HCT116 (cell line): ENCODE measurements at regions not wholly inside any gene's neighbourhood (a gene's known extent, or its start where the extent isn't known, plus 50 kb on each side); places are given as distances from the start of the nearest gene placed in this dataset.

ENCODE experiments used
- ATAC-seq: fragments of 200-7000 bp; cut with Tn5 transposase; 2 replicates; pipeline ENCODE4 v1.9.1; 2020; ENCODE audit warnings: mild to moderate bottlenecking, moderate library complexity
- BruUV-seq: library from RNA; stranded (reverse); fragments of 400-500 nt; replicated peaks from 2 replicates; lab custom pipeline; 2021; lab: Mats Ljungman, UMichigan
- CTCF ChIA-PET: fragments of 300-600 bp; sonication (Branson Sonifier 250); formaldehyde crosslinking; loops from one replicate; lab custom pipeline; 2021; ENCODE audit warnings: antibody characterized with exemption; lab: Charles Lee
- POLR2A ChIA-PET: fragments of 300-600, 350-600 bp; sonication (Branson Sonifier 250); formaldehyde crosslinking; loops from one replicate; lab custom pipeline; 2021; ENCODE audit warnings: antibody characterized with exemption; lab: Charles Lee
- RAD21 ChIA-PET, 2 experiments: fragments of 300-600 bp; sonication (Branson Sonifier 250); formaldehyde crosslinking; loops; one replicate each; lab custom pipeline; 2023; ENCODE audit warnings: low total read pairs in 2 of 2; ENCODE audit not compliant: uncharacterized antibody in 2 of 2, unreplicated experiment in 2 of 2, low non-redundant PET in 1 of 2; lab: Charles Lee
- DNase-seq: peaks from one replicate; pipeline ENCODE4 v3.0.0-alpha.2; 2010; ENCODE audit warnings: low read depth, low spot score
- H2AFZ ChIP-seq: fragments of 200-600 bp; shearing (Covaris generic), sonication (generic); 2 replicates; pipeline ENCODE4 v1.6.1; 2017; ENCODE audit warnings: low read depth, mixed run types, mixed read lengths, antibody characterized with exemption, low read length; ENCODE audit not compliant: poor library complexity, severe bottlenecking
- H3K27ac ChIP-seq: 2 replicates; pipeline ENCODE4 v1.5.1; 2012; ENCODE audit warnings: low read depth, low read length
- H3K27me3 ChIP-seq: fragments of 200-600 bp; sonication (generic); 2 replicates; pipeline ENCODE4 v1.6.1; 2016; ENCODE audit warnings: mixed run types, low read length, mixed read lengths; ENCODE audit not compliant: insufficient read depth
- H3K36me3 ChIP-seq, 2 experiments: fragments of 200-500 bp in 1 of 2; fragments of 200-600 bp in 1 of 2; sonication (Bioruptor generic) in 1 of 2; sonication (generic) in 1 of 2; 2 replicates each; pipeline versions ENCODE4 v1.5.1 to v1.6.1; 2014 to 2016; ENCODE audit warnings: low read length in 2 of 2, inconsistent platforms in 1 of 2, mixed read lengths in 1 of 2, mixed run types in 1 of 2; ENCODE audit not compliant: insufficient read depth in 2 of 2, control insufficient read depth in 1 of 2
- H3K4me1 ChIP-seq, 2 experiments: fragments of 200-600 bp in 1 of 2; sonication (generic) in 1 of 2; 2 replicates each; pipeline versions ENCODE4 v1.5.1 to v1.6.1; 2012 to 2017; ENCODE audit warnings: low read length in 2 of 2, inconsistent platforms in 1 of 2, mild to moderate bottlenecking in 1 of 2, mixed read lengths in 1 of 2, mixed run types in 1 of 2, moderate library complexity in 1 of 2; ENCODE audit not compliant: insufficient read depth in 2 of 2, control insufficient read depth in 1 of 2
- H3K4me2 ChIP-seq: fragments of 200-600 bp; sonication (generic); 2 replicates; pipeline ENCODE4 v1.6.1; 2017; ENCODE audit warnings: mixed run types, low read length, mixed read lengths
- H3K4me3 ChIP-seq, 2 experiments: fragments of 200-600 bp in 1 of 2; sonication (generic) in 1 of 2; replicated peaks in 1 of 2; 2 replicates each; pipeline ENCODE4 v1.5.1; 2011 to 2016; ENCODE audit warnings: low read length in 2 of 2, control low read depth in 1 of 2, low read depth in 1 of 2, mild to moderate bottlenecking in 1 of 2, mixed read lengths in 1 of 2, mixed run types in 1 of 2
- H3K79me2 ChIP-seq: fragments of 200-600 bp; sonication (generic); 2 replicates; pipeline ENCODE4 v1.6.1; 2017; ENCODE audit warnings: mild to moderate bottlenecking, mixed run types, low read length, moderate library complexity, mixed read lengths; ENCODE audit not compliant: insufficient read depth
- H3K9ac ChIP-seq: fragments of 200-600 bp; sonication (generic); 2 replicates; pipeline ENCODE4 v1.6.1; 2016; ENCODE audit warnings: low read length, mixed read lengths
- H3K9me2 ChIP-seq: fragments of 200-600 bp; sonication (generic), shearing (Covaris generic); 2 replicates; pipeline ENCODE4 v1.6.1; 2017; ENCODE audit warnings: mixed run types, mild to moderate bottlenecking, moderate library complexity; ENCODE audit not compliant: insufficient read depth
- H3K9me3 ChIP-seq, 2 experiments: fragments of 200-500 bp in 1 of 2; fragments of 200-600 bp in 1 of 2; sonication (Bioruptor generic) in 1 of 2; sonication (generic) in 1 of 2; 2 replicates each; pipeline ENCODE4 v1.6.1; 2014 to 2017; ENCODE audit warnings: low read length in 2 of 2, mixed read lengths in 2 of 2, inconsistent platforms in 1 of 2, low read depth in 1 of 2, mild to moderate bottlenecking in 1 of 2, mixed run types in 1 of 2, moderate library complexity in 1 of 2; ENCODE audit not compliant: control insufficient read depth in 1 of 2, insufficient read depth in 1 of 2
- H4K20me1 ChIP-seq: fragments of 200-600 bp; sonication (generic), shearing (Covaris generic); 2 replicates; pipeline ENCODE4 v1.6.1; 2017; ENCODE audit warnings: mixed run types, mild to moderate bottlenecking, moderate library complexity; ENCODE audit not compliant: insufficient read depth
- CBX3 ChIP-seq: IDR thresholded peaks from 2 replicates; pipeline ENCODE4 v1.6.1; 2012; ENCODE audit warnings: low read depth
- CEBPB ChIP-seq: IDR thresholded peaks from 2 replicates; pipeline ENCODE4 v1.6.1; 2012; ENCODE audit warnings: low read depth
- ELF1 ChIP-seq: IDR thresholded peaks from 2 replicates; pipeline ENCODE4 v1.6.1; 2012; ENCODE audit warnings: low read depth, borderline replicate concordance
- EZH2 ChIP-seq: fragments of 200-600 bp; sonication (generic); IDR thresholded peaks from 2 replicates; pipeline ENCODE4 v1.6.1; 2017; ENCODE audit warnings: antibody characterized with exemption, mixed run types
- EZH2phosphoT487 ChIP-seq: fragments of 200-600 bp; IDR thresholded peaks from 2 replicates; pipeline ENCODE4 v1.6.1; 2018; ENCODE audit warnings: antibody characterized with exemption, borderline replicate concordance
- FOSL1 ChIP-seq: IDR thresholded peaks from 2 replicates; pipeline ENCODE4 v1.6.1; 2012; ENCODE audit warnings: low read depth
- JUND ChIP-seq: IDR thresholded peaks from 2 replicates; pipeline ENCODE4 v1.6.1; 2012
- POLR2A ChIP-seq: IDR thresholded peaks from 2 replicates; pipeline ENCODE4 v1.7.0; 2011; ENCODE audit warnings: borderline replicate concordance; ENCODE audit not compliant: insufficient read depth, insufficient read length; ENCODE audit errors: extremely low read depth
- RAD21 ChIP-seq: IDR thresholded peaks from 2 replicates; pipeline ENCODE4 v1.6.1; 2012; ENCODE audit warnings: low read depth, mild to moderate bottlenecking
- SIN3A ChIP-seq: IDR thresholded peaks from 2 replicates; pipeline ENCODE4 v1.6.1; 2012; ENCODE audit warnings: low read depth
- SP1 ChIP-seq: IDR thresholded peaks from 2 replicates; pipeline ENCODE4 v1.6.1; 2012; ENCODE audit warnings: low read depth
- SRF ChIP-seq: IDR thresholded peaks from 2 replicates; pipeline ENCODE4 v1.6.1; 2012; ENCODE audit warnings: low read depth
- TCF7L2 ChIP-seq: IDR thresholded peaks from 2 replicates; pipeline ENCODE4 v1.7.0; 2011; ENCODE audit warnings: borderline replicate concordance, inconsistent platforms; ENCODE audit not compliant: insufficient read depth, insufficient read length; ENCODE audit errors: extremely low read depth
- ZBTB33 ChIP-seq: IDR thresholded peaks from 2 replicates; pipeline ENCODE4 v1.6.1; 2011; ENCODE audit warnings: mild to moderate bottlenecking, low read length, moderate library complexity; ENCODE audit not compliant: insufficient replicate concordance; ENCODE audit errors: extremely low read depth
- intact Hi-C: fragments of 100-400 bp; cut with micrococcal nuclease; formaldehyde crosslinking; loops from 2 replicates; pipeline ENCODE4 v1.10.0; 2022
- TF ChIP-seq, protein P1 (sequence below): IDR thresholded peaks from 2 replicates; pipeline ENCODE4 v1.6.1; 2012; ENCODE audit warnings: low read depth
- TF ChIP-seq, protein P2 (sequence below): IDR thresholded peaks from 2 replicates; pipeline ENCODE4 v1.6.1; 2012

- no peak for TF ChIP-seq RAD21
Measured at GRCh38 chr1:189121941-189122340, 1355.7 kb downstream of the BRINP3 start (continued).

GRCh38 chr1:189125694-189126093 is 1352.0 kb downstream of the BRINP3 start:
- Histone ChIP-seq H3K9me3 (0 out of 4 replicates have a peak, but pooled peaks cover 0 to 3% of the 10 kb centered on the region in 2 experiments), H3K79me2 (no peaks in the 10 kb centered on the region), H3K27ac (no peak overlapping the region), H3K4me3 (no peak overlapping the region), H4K20me1 (no peaks in the 10 kb centered on the region), H3K27me3 (no peaks in the 10 kb centered on the region), H3K9ac (no peak overlapping the region), H3K36me3 (no peaks in the 10 kb centered on the region), H3K4me2 (no peak overlapping the region), H3K9me2 (no peaks in the 10 kb centered on the region), H3K4me1 (no peaks in the 10 kb centered on the region), H2AFZ (no peak overlapping the region)
- ATAC-seq (no peak), DNase-seq (no peak)
- ChIA-PET RAD21 (no interaction called here), CTCF (no interaction called here), POLR2A (no interaction called here)
- no TSS peak for BruUV-seq
- TF ChIP-seq POLR2A (no peak), CEBPB (no peak), FOSL1 (no peak), SP1 (no peak)
- intact Hi-C loops, result no loop called here

DNA sequence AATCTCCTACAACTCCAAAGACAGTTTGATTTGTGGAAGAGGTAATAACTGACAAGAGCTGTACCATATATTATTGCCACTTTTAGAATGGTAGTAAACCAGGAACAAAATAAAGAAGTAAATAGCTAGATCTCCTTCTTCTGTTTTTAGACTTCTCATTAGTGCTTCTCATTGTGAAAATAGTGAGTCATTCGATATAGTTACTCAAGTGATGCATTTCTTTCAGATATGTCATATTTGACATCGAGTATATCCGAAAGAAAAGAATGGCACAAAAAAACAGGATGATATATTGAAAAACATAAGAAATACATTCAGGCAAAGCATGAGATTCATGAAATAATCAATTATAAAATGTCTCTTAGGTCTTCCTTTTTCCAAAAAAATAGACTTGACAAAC is 1346.1 kb downstream of the BRINP3 start:
- Histone ChIP-seq H3K27ac (no peak overlapping the region), H3K27me3 (no peaks in the 10 kb centered on the region), H3K9ac (no peak overlapping the region), H3K9me3 (no peaks in the 10 kb centered on the region), H4K20me1 (no peaks in the 10 kb centered on the region), H3K4me2 (no peak overlapping the region), H3K4me1 (no peaks in the 10 kb centered on the region), H3K9me2 (no peaks in the 10 kb centered on the region), H3K4me3 (no peak overlapping the region), H3K79me2 (no peaks in the 10 kb centered on the region), H3K36me3 (no peaks in the 10 kb centered on the region), H2AFZ (no peak overlapping the region)
- intact Hi-C loops, result no loop called here
- CTCF ChIA-PET, result no interaction called here
- ATAC-seq, result no peak
- no peak for DNase-seq
- POLR2A ChIA-PET, result no interaction called here
- RAD21 ChIA-PET, result no interaction called here
- no TSS peak for BruUV-seq
- no peak for TF ChIP-seq JUND
- no peak for TF ChIP-seq FOSL1
- no peak for TF ChIP-seq SP1
- no peak for TF ChIP-seq CBX3
- TF ChIP-seq SIN3A, result no peak
- TF ChIP-seq, protein P1, sequence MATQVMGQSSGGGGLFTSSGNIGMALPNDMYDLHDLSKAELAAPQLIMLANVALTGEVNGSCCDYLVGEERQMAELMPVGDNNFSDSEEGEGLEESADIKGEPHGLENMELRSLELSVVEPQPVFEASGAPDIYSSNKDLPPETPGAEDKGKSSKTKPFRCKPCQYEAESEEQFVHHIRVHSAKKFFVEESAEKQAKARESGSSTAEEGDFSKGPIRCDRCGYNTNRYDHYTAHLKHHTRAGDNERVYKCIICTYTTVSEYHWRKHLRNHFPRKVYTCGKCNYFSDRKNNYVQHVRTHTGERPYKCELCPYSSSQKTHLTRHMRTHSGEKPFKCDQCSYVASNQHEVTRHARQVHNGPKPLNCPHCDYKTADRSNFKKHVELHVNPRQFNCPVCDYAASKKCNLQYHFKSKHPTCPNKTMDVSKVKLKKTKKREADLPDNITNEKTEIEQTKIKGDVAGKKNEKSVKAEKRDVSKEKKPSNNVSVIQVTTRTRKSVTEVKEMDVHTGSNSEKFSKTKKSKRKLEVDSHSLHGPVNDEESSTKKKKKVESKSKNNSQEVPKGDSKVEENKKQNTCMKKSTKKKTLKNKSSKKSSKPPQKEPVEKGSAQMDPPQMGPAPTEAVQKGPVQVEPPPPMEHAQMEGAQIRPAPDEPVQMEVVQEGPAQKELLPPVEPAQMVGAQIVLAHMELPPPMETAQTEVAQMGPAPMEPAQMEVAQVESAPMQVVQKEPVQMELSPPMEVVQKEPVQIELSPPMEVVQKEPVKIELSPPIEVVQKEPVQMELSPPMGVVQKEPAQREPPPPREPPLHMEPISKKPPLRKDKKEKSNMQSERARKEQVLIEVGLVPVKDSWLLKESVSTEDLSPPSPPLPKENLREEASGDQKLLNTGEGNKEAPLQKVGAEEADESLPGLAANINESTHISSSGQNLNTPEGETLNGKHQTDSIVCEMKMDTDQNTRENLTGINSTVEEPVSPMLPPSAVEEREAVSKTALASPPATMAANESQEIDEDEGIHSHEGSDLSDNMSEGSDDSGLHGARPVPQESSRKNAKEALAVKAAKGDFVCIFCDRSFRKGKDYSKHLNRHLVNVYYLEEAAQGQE, result no peak
- no peak for TF ChIP-seq EZH2phosphoT487
- TF ChIP-seq, protein P2, sequence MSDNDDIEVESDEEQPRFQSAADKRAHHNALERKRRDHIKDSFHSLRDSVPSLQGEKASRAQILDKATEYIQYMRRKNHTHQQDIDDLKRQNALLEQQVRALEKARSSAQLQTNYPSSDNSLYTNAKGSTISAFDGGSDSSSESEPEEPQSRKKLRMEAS, result no peak
- TF ChIP-seq SRF, result no peak
- TF ChIP-seq TCF7L2, result no peak
- no peak for TF ChIP-seq ELF1
- no peak for TF ChIP-seq ZBTB33
- no peak for TF ChIP-seq EZH2
